Vagina (tissue), 2 donors: ENCODE measurements at regions not wholly inside any gene's neighbourhood (a gene's known extent, or its start where the extent isn't known, plus 50 kb on each side); places are given as distances from the start of the nearest gene placed in this dataset.

Experiments
- DNase-seq, 2 donors: peaks; one replicate each; pipeline ENCODE4 v3.0.0-alpha.2; 2017; ENCODE audit errors: extremely low spot score in 2 of 2
- H3K27ac ChIP-seq: fragments of 200-600 bp; sonication (generic); one replicate; pipeline ENCODE4 v1.5.1; 2019
- H3K27me3 ChIP-seq: fragments of 200-600 bp; sonication (generic); one replicate; pipeline ENCODE4 v1.5.1; 2019
- H3K36me3 ChIP-seq, 2 donors: fragments of 200-600 bp; sonication (generic); one replicate each; pipeline ENCODE4 v1.5.1; 2017 to 2019
- H3K4me1 ChIP-seq: fragments of 200-600 bp; sonication (generic); one replicate; pipeline ENCODE4 v1.5.1; 2019
- H3K4me3 ChIP-seq, 2 donors: fragments of 200-600 bp; sonication (generic); 1 replicate in 1 of 2; 2 replicates in 1 of 2; pipeline ENCODE4 v1.5.1; 2016 to 2019
- H3K9me3 ChIP-seq: fragments of 200-600 bp; sonication (generic); one replicate; pipeline ENCODE4 v1.5.1; 2019
- POLR2A ChIP-seq, 2 donors: fragments of 450-650 bp; IDR thresholded peaks; one replicate each; pipeline ENCODE4 v1.6.1; 2017; ENCODE audit warnings: antibody characterized with exemption in 2 of 2, mild to moderate bottlenecking in 2 of 2, moderate library complexity in 2 of 2
- POLR2AphosphoS5 ChIP-seq, 2 donors: sonication (generic); formaldehyde crosslinking; IDR thresholded peaks; one replicate each; pipeline ENCODE4 v1.9.0; 2017; ENCODE audit warnings: antibody characterized with exemption in 2 of 2, mild to moderate bottlenecking in 2 of 2, low read depth in 1 of 2; ENCODE audit not compliant: insufficient read depth in 1 of 2
- intact Hi-C: fragments of 100-400 bp; cut with DNase I; formaldehyde crosslinking; loops from one replicate; pipeline ENCODE4 v1.15.1; 2023
- TF ChIP-seq, protein P1 (sequence below), 3 experiments: fragments of 450-650 bp in 2 of 3; fragments of 200-600 bp in 1 of 3; sonication (generic) in 1 of 3; IDR thresholded peaks; one replicate each; pipeline ENCODE4 v1.5.1; 2017 to 2019; ENCODE audit warnings: antibody characterized with exemption in 3 of 3, mild to moderate bottlenecking in 2 of 3, moderate library complexity in 2 of 3

GRCh38 chr18:40055262-40055661 lies 1899.8 kb upstream of the PIK3C3 start:
- H3K27me3 ChIP-seq: no peaks in the 10 kb centered on the region
- H3K4me1 ChIP-seq: no peaks in the 10 kb centered on the region
- DNase-seq: no peak
- TF ChIP-seq POLR2AphosphoS5 (IDR thresholded peaks at IDR 0.05; ENCODE audit: insufficient read depth in 1 of 2, low read depth in 1 of 2) (no peak), POLR2A (IDR thresholded peaks at IDR 0.05) (no peak)
- TF ChIP-seq, protein P1, sequence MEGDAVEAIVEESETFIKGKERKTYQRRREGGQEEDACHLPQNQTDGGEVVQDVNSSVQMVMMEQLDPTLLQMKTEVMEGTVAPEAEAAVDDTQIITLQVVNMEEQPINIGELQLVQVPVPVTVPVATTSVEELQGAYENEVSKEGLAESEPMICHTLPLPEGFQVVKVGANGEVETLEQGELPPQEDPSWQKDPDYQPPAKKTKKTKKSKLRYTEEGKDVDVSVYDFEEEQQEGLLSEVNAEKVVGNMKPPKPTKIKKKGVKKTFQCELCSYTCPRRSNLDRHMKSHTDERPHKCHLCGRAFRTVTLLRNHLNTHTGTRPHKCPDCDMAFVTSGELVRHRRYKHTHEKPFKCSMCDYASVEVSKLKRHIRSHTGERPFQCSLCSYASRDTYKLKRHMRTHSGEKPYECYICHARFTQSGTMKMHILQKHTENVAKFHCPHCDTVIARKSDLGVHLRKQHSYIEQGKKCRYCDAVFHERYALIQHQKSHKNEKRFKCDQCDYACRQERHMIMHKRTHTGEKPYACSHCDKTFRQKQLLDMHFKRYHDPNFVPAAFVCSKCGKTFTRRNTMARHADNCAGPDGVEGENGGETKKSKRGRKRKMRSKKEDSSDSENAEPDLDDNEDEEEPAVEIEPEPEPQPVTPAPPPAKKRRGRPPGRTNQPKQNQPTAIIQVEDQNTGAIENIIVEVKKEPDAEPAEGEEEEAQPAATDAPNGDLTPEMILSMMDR (IDR thresholded peaks at IDR 0.05): no peak
- no peak overlapping the region for H3K27ac ChIP-seq
- no peaks in the 10 kb centered on the region for H3K36me3 ChIP-seq
- no peaks in the 10 kb centered on the region for H3K9me3 ChIP-seq
- intact Hi-C loops: no loop called here
- H3K4me3 ChIP-seq: no peak overlapping the region

GRCh38 chr18:40049716-40050115 lies 1905.3 kb upstream of the PIK3C3 start:
- no peak for DNase-seq
- intact Hi-C loops: no loop called here
- no peaks in the 10 kb centered on the region for H3K9me3 ChIP-seq
- H3K36me3 ChIP-seq: no peaks in the 10 kb centered on the region
- no peaks in the 10 kb centered on the region for H3K27me3 ChIP-seq
- H3K4me3 ChIP-seq: no peak overlapping the region
- H3K27ac ChIP-seq: no peak overlapping the region
- H3K4me1 ChIP-seq: no peaks in the 10 kb centered on the region
- TF ChIP-seq POLR2A (IDR thresholded peaks at IDR 0.05) (no peak), POLR2AphosphoS5 (IDR thresholded peaks at IDR 0.05; ENCODE audit: insufficient read depth in 1 of 2, low read depth in 1 of 2) (no peak)
- TF ChIP-seq, protein P1 (IDR thresholded peaks at IDR 0.05): no peak

GRCh38 chr18:40048886-40049650 lies 1906.0 kb upstream of the PIK3C3 start:
- no peaks in the 10 kb centered on the region for H3K9me3 ChIP-seq
- H3K27me3 ChIP-seq: no peaks in the 10 kb centered on the region
- TF ChIP-seq, protein P1 (IDR thresholded peaks at IDR 0.05): no peak
- TF ChIP-seq POLR2AphosphoS5 (IDR thresholded peaks at IDR 0.05; ENCODE audit: insufficient read depth in 1 of 2, low read depth in 1 of 2) (no peak), POLR2A (IDR thresholded peaks at IDR 0.05) (no peak)
- no peak overlapping the region for H3K4me3 ChIP-seq
- H3K27ac ChIP-seq: no peak overlapping the region
- no peaks in the 10 kb centered on the region for H3K36me3 ChIP-seq
- DNase-seq: no peak
- no peaks in the 10 kb centered on the region for H3K4me1 ChIP-seq
- intact Hi-C loops: no loop called here

- TF ChIP-seq POLR2A (IDR thresholded peaks at IDR 0.05) (no peak), POLR2AphosphoS5 (IDR thresholded peaks at IDR 0.05; ENCODE audit: insufficient read depth in 1 of 2, low read depth in 1 of 2) (no peak)
- TF ChIP-seq, protein P1 (IDR thresholded peaks at IDR 0.05): no peak
- H3K27me3 ChIP-seq: no peaks in the 10 kb centered on the region
- H3K9me3 ChIP-seq: no peaks in the 10 kb centered on the region
- H3K36me3 ChIP-seq: no peaks in the 10 kb centered on the region
- no peak overlapping the region for H3K4me3 ChIP-seq
- H3K4me1 ChIP-seq: no peaks in the 10 kb centered on the region
- no peak overlapping the region for H3K27ac ChIP-seq
- no peak for DNase-seq
- intact Hi-C loops: no loop called here
Measured at GRCh38 chr18:40048253-40048652, 1906.8 kb upstream of the PIK3C3 start.

DNA sequence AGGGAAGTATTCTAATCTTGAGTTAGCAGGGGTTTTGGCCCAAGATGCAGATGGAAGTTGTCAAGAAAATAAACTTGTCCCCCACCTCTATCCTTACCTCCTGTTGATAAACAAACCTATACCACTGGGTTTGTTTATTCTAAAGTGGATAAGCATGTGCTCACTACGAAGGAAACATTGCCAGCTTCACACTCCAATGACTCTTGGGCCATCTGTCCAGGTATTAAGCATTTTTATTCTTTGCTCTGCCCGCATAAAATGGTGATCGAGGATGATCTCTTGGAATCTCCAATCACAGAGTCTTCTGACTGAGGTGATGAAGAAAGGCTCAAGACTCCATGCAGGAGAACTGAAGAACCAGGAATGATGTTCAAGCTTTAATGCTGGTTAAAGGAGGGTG lies 1908.4 kb upstream of the PIK3C3 start:
- intact Hi-C loops: no loop called here
- H3K27me3 ChIP-seq: no peaks in the 10 kb centered on the region
- TF ChIP-seq POLR2A (IDR thresholded peaks at IDR 0.05) (no peak), POLR2AphosphoS5 (IDR thresholded peaks at IDR 0.05; ENCODE audit: insufficient read depth in 1 of 2, low read depth in 1 of 2) (no peak)
- TF ChIP-seq, protein P1 (IDR thresholded peaks at IDR 0.05): no peak
- H3K4me1 ChIP-seq: no peaks in the 10 kb centered on the region
- no peak for DNase-seq
- no peaks in the 10 kb centered on the region for H3K36me3 ChIP-seq
- H3K4me3 ChIP-seq: no peak overlapping the region
- no peaks in the 10 kb centered on the region for H3K9me3 ChIP-seq
- H3K27ac ChIP-seq: no peak overlapping the region
